ENCODE measurements at regions not wholly inside any gene's neighbourhood (a gene's known extent, or its start where the extent isn't known, plus 50 kb on each side); places are given as distances from the start of the nearest gene placed in this dataset.

DNA sequence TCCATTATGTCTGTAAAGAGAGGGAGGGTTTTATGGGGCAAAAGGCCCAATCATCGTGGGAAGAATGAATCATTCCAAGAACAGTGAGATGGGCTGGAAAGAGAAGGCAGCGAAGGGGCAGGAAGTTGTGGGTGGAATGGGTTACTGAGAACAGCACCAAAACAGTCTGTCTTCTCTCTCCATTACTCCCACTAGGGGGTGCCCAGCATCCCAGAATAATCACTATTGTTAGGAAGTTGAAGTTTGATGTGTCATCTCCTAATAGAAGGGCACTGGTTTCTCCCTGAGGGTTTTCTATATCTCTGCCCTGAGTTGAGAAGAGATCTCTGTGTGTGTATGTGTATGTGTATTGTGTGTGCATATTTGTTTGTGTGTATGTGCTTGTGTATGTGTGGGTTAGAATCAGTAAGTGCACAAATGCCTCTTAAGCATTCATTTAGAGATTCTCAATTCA, 76.6 kb upstream of the MAP4K3 start:
- Histone ChIP-seq H3K4me3 (ENCODE audit: low read length) (no peak overlapping the region), H3K9me3 (ENCODE audit: control insufficient read depth, insufficient read depth, low read length) (no peaks in the 10 kb centered on the region), H3K4me1 (ENCODE audit: control insufficient read depth, insufficient read depth, low read length) (no peaks in the 10 kb centered on the region), H3K27me3 (ENCODE audit: control insufficient read depth, insufficient read depth, low read length) (no peaks in the 10 kb centered on the region), H3K36me3 (ENCODE audit: control insufficient read depth, insufficient read depth, low read length) (no peaks in the 10 kb centered on the region), H3K27ac (ENCODE audit: low read length) (no peak overlapping the region)
- peak overlapping the region in 1 of 2 donors; percentile 46 for H3K27ac Mint-ChIP-seq
- WGBS (ENCODE audit: insufficient coverage) = 0% methylated on average over 1 of the region's 2 CpGs
- no peaks in the 10 kb centered on the region for H3K27me3 Mint-ChIP-seq (ENCODE audit: low read depth in 2 of 2)
- no peak overlapping the region for H3K4me3 Mint-ChIP-seq
- TF ChIP-seq, protein P1, sequence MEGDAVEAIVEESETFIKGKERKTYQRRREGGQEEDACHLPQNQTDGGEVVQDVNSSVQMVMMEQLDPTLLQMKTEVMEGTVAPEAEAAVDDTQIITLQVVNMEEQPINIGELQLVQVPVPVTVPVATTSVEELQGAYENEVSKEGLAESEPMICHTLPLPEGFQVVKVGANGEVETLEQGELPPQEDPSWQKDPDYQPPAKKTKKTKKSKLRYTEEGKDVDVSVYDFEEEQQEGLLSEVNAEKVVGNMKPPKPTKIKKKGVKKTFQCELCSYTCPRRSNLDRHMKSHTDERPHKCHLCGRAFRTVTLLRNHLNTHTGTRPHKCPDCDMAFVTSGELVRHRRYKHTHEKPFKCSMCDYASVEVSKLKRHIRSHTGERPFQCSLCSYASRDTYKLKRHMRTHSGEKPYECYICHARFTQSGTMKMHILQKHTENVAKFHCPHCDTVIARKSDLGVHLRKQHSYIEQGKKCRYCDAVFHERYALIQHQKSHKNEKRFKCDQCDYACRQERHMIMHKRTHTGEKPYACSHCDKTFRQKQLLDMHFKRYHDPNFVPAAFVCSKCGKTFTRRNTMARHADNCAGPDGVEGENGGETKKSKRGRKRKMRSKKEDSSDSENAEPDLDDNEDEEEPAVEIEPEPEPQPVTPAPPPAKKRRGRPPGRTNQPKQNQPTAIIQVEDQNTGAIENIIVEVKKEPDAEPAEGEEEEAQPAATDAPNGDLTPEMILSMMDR (IDR thresholded peaks at IDR 0.05) = no peak
- H3K36me3 Mint-ChIP-seq = no peaks in the 10 kb centered on the region
- ATAC-seq = peak in 1 of 3 donors; percentile 20
- H3K4me1 Mint-ChIP-seq = peaks cover 11 to 21% of the 10 kb centered on the region in 2 donors
- intact Hi-C loops (cut with micrococcal nuclease) = no loop called here
- peak in 1 of 2 donors; percentile 4 for DNase-seq
- H3K9me3 Mint-ChIP-seq = no peaks in the 10 kb centered on the region

GRCh38 chr2:39514825-39515224, 77.7 kb upstream of the MAP4K3 start:
- H3K9me3 Mint-ChIP-seq = no peaks in the 10 kb centered on the region
- WGBS (ENCODE audit: insufficient coverage) = 83% methylated on average over 5 of the region's 5 CpGs
- no peaks in the 10 kb centered on the region for H3K27me3 ChIP-seq (ENCODE audit: control insufficient read depth, insufficient read depth, low read length)
- no peak overlapping the region for H3K27ac Mint-ChIP-seq
- TF ChIP-seq, protein P1 (IDR thresholded peaks at IDR 0.05) = no peak
- no peak for DNase-seq
- H3K4me1 Mint-ChIP-seq = peaks cover 11 to 21% of the 10 kb centered on the region in 2 donors
- H3K27me3 Mint-ChIP-seq (ENCODE audit: low read depth in 2 of 2) = no peaks in the 10 kb centered on the region
- no peaks in the 10 kb centered on the region for H3K4me1 ChIP-seq (ENCODE audit: control insufficient read depth, insufficient read depth, low read length)
- no peak for ATAC-seq
- H3K27ac ChIP-seq (ENCODE audit: low read length) = no peak overlapping the region
- H3K36me3 ChIP-seq (ENCODE audit: control insufficient read depth, insufficient read depth, low read length) = no peaks in the 10 kb centered on the region
- H3K4me3 ChIP-seq (ENCODE audit: low read length) = no peak overlapping the region
- no peaks in the 10 kb centered on the region for H3K9me3 ChIP-seq (ENCODE audit: control insufficient read depth, insufficient read depth, low read length)
- no peak overlapping the region for H3K4me3 Mint-ChIP-seq
- intact Hi-C loops (cut with micrococcal nuclease) = no loop called here
- H3K36me3 Mint-ChIP-seq = no peaks in the 10 kb centered on the region

DNA sequence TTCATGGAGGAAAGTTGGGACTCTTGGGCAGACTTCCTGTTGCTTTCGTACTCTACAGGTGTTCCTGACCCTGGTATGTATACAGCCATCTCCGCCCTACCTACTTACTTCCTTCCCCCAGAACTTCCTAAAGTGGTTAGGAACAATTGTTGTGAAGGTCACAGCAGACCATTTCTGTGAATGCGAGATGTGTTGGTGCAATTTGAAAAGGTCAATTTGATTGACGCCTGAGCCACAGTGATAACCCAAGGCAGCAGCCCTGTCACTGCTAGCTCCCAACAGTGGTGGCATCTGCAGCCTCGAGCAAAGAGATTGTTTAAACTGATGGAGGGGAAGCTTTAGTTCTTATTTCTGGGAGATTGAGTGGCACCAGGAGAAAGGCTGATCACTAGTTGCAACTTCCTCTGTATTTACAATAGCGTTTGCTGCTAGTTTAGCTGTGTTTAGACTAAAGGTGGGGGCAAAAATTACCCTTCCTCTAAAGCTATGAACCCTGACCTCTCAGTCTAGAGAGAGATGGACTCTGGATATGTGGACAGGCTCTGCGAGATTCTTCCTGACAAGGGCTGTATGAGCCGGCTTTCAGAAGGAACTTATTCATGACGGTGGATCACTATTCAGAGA, 78.3 kb upstream of the MAP4K3 start:
- Mint-ChIP-seq H3K27me3 (ENCODE audit: low read depth in 2 of 2) (no peaks in the 10 kb centered on the region), H3K4me1 (peaks cover 11 to 21% of the 10 kb centered on the region in 2 donors), H3K36me3 (no peaks in the 10 kb centered on the region), H3K4me3 (no peak overlapping the region), H3K9me3 (no peaks in the 10 kb centered on the region), H3K27ac (no peak overlapping the region)
- ATAC-seq = no peak
- Histone ChIP-seq H3K27ac (ENCODE audit: low read length) (no peak overlapping the region), H3K4me3 (ENCODE audit: low read length) (no peak overlapping the region), H3K36me3 (ENCODE audit: control insufficient read depth, insufficient read depth, low read length) (no peaks in the 10 kb centered on the region), H3K27me3 (ENCODE audit: control insufficient read depth, insufficient read depth, low read length) (no peaks in the 10 kb centered on the region), H3K9me3 (ENCODE audit: control insufficient read depth, insufficient read depth, low read length) (no peaks in the 10 kb centered on the region), H3K4me1 (ENCODE audit: control insufficient read depth, insufficient read depth, low read length) (no peaks in the 10 kb centered on the region)
- no peak for DNase-seq
- intact Hi-C loops (cut with micrococcal nuclease) = no loop called here
- 62% methylated on average over 7 of the region's 9 CpGs for WGBS (ENCODE audit: insufficient coverage)
- TF ChIP-seq, protein P1 (IDR thresholded peaks at IDR 0.05) = no peak

- DNase-seq (no peak), ATAC-seq (no peak)
- no peaks in the 10 kb centered on the region for H3K9me3 Mint-ChIP-seq
- intact Hi-C loops (cut with micrococcal nuclease) = no loop called here
- H3K4me3 Mint-ChIP-seq = no peak overlapping the region
- Histone ChIP-seq H3K4me1 (ENCODE audit: control insufficient read depth, insufficient read depth, low read length) (no peaks in the 10 kb centered on the region), H3K27ac (ENCODE audit: low read length) (no peak overlapping the region), H3K4me3 (ENCODE audit: low read length) (no peak overlapping the region), H3K27me3 (ENCODE audit: control insufficient read depth, insufficient read depth, low read length) (no peaks in the 10 kb centered on the region), H3K36me3 (ENCODE audit: control insufficient read depth, insufficient read depth, low read length) (no peaks in the 10 kb centered on the region), H3K9me3 (ENCODE audit: control insufficient read depth, insufficient read depth, low read length) (no peaks in the 10 kb centered on the region)
- no peaks in the 10 kb centered on the region for H3K27me3 Mint-ChIP-seq (ENCODE audit: low read depth in 2 of 2)
- H3K36me3 Mint-ChIP-seq = no peaks in the 10 kb centered on the region
- peaks cover 11 to 21% of the 10 kb centered on the region in 2 donors for H3K4me1 Mint-ChIP-seq
- no peak overlapping the region for H3K27ac Mint-ChIP-seq
- 93% methylated on average over 6 of the region's 6 CpGs for WGBS (ENCODE audit: insufficient coverage)
- TF ChIP-seq, protein P1 (IDR thresholded peaks at IDR 0.05) = no peak
Observed at GRCh38 chr2:39515897-39516346, 78.8 kb upstream of the MAP4K3 start.

Measured in natural killer cell (primary cell).